ENCODE measurements at regions not wholly inside any gene's neighbourhood (a gene's known extent, or its start where the extent isn't known, plus 50 kb on each side); places are given as distances from the start of the nearest gene placed in this dataset.

DNA sequence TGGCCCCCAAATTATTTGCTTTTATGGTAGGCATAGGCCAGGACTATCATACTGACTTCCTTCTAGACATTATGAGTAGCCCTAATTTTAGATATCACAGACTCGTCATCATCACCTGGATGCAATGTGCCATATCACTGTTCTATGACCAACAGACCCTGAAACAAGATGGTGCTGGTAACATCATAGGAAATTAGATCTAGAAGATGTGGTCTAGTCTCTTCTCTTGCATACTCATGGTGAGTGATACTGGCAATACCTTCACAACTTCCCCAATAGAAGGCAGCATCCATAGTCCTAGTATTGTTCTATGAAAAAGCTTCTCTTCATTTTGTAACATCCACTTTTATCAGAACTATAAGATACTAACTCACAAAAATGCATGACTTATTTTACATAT lies 116.3 kb upstream of the ITGA4 start:
- in situ Hi-C loops (cut with MboI; ENCODE audit: low pct_ligation_motif_present in 1 of 4, low pct_unique_long_range_greater_than_20kb in 1 of 4, low sequenced_read_pairs in 3 of 4) (no loop called here), intact Hi-C loops (cut with DNase I; ENCODE audit: low total_unique reads) (no loop called here)
- Histone ChIP-seq H3K27ac (no peak overlapping the region), H3K4me1 (no peaks in the 10 kb centered on the region), H3K4me3 (no peak overlapping the region), H3K36me3 (no peaks in the 10 kb centered on the region), H3K27me3 (no peaks in the 10 kb centered on the region), H3K9me3 (no peaks in the 10 kb centered on the region)
- TF ChIP-seq, protein P1, sequence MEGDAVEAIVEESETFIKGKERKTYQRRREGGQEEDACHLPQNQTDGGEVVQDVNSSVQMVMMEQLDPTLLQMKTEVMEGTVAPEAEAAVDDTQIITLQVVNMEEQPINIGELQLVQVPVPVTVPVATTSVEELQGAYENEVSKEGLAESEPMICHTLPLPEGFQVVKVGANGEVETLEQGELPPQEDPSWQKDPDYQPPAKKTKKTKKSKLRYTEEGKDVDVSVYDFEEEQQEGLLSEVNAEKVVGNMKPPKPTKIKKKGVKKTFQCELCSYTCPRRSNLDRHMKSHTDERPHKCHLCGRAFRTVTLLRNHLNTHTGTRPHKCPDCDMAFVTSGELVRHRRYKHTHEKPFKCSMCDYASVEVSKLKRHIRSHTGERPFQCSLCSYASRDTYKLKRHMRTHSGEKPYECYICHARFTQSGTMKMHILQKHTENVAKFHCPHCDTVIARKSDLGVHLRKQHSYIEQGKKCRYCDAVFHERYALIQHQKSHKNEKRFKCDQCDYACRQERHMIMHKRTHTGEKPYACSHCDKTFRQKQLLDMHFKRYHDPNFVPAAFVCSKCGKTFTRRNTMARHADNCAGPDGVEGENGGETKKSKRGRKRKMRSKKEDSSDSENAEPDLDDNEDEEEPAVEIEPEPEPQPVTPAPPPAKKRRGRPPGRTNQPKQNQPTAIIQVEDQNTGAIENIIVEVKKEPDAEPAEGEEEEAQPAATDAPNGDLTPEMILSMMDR (IDR thresholded peaks at IDR 0.05) = no peak
- no peak for TF ChIP-seq EP300 (IDR thresholded peaks at IDR 0.05; ENCODE audit: low read depth)
- no peak for TF ChIP-seq POLR2A (IDR thresholded peaks at IDR 0.05)
- no peak for TF ChIP-seq POLR2AphosphoS5 (IDR thresholded peaks at IDR 0.05)
- WGBS, 2 donors (ENCODE audit: low coverage in 1 of 2) = 78 to 81% methylated on average over 1 of the region's 1 CpG
- DNase-seq = no peak

DNA sequence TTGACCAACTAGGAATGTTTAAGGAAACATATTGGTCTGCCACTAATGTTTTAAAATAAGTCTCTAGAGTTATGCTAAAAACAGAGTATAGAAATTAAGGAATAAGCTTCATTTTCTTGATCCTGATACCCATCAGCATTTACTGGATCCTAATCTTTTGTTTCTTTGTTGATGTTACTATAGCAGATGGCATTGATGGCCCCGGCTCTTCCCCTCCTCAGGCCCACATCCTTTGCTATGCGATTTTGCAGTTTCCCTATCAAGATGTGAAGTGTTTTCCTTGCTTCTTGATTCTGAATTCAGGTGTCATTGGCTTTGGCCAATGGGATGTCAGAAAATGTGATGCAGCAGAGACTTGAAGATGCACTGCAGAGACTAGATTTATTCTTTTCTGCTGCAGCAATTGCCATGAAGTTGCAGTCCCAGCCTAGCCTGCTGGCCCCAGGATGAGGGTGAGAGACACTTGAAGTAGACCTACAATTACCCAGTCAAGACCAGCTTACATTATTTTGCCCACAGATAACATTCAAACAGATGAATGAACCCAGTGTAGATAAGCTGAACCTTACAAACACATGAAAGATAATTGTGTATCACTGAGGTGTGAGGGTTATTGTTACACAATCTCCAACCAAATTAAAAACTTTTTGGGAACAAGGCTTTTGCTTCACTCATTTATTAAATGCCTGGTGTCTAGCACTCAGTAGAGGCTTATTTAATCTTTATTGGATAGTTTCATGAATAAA lies 115.2 kb upstream of the ITGA4 start:
- Histone ChIP-seq H3K9me3 (no peaks in the 10 kb centered on the region), H3K4me3 (no peak overlapping the region), H3K36me3 (no peaks in the 10 kb centered on the region), H3K27me3 (no peaks in the 10 kb centered on the region), H3K27ac (no peak overlapping the region), H3K4me1 (no peaks in the 10 kb centered on the region)
- no peak for TF ChIP-seq EP300 (IDR thresholded peaks at IDR 0.05; ENCODE audit: low read depth)
- TF ChIP-seq POLR2AphosphoS5 (IDR thresholded peaks at IDR 0.05) = no peak
- TF ChIP-seq POLR2A (IDR thresholded peaks at IDR 0.05) = no peak
- TF ChIP-seq, protein P1 (IDR thresholded peaks at IDR 0.05) = no peak
- no peak for DNase-seq
- in situ Hi-C loops (cut with MboI; ENCODE audit: low pct_ligation_motif_present in 1 of 4, low pct_unique_long_range_greater_than_20kb in 1 of 4, low sequenced_read_pairs in 3 of 4) = no loop called here
- WGBS, 2 donors (ENCODE audit: low coverage in 1 of 2) = 70 to 93% methylated on average over 2 of the region's 2 CpGs
- intact Hi-C loops (cut with DNase I; ENCODE audit: low total_unique reads) = no loop called here

DNA sequence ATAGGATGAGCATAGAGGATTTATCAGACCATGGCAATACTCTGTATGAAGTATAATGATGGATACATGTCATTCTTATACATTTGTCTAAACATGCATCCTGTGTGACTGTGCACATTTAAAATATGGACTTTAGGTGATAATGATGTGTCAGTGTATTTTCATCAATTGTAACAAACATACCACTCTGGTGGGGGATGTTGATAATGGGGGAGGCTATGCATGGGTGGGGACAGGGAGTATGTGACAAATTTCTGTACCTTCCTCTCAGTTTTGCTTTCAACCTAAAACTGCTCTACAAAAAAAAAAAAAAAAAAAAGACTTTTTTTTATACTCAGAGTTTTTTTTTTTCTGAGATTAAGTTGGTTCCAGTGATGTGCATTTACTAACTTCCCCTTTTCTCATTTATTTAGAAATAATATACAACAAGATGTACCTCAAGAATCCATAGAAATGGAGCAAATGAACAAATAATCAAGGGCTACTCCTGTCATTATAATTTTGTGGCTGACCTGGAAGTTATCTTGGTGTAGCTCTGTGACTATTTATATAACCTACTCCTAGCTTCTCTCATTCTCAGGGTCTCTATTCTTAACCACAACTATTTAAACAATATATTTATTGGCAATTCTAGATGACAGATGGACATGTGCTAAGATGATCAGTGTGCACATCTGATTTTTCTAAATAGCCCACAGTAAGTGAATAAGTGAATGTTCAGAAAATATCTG lies 108.9 kb upstream of the ITGA4 start:
- TF ChIP-seq EP300 (IDR thresholded peaks at IDR 0.05; ENCODE audit: low read depth) (no peak), POLR2AphosphoS5 (IDR thresholded peaks at IDR 0.05) (no peak), POLR2A (IDR thresholded peaks at IDR 0.05) (no peak)
- TF ChIP-seq, protein P1 (IDR thresholded peaks at IDR 0.05) = no peak
- in situ Hi-C loops (cut with MboI; ENCODE audit: low pct_ligation_motif_present in 1 of 4, low pct_unique_long_range_greater_than_20kb in 1 of 4, low sequenced_read_pairs in 3 of 4) (no loop called here), intact Hi-C loops (cut with DNase I; ENCODE audit: low total_unique reads) (no loop called here)
- Histone ChIP-seq H3K27ac (no peak overlapping the region), H3K36me3 (no peaks in the 10 kb centered on the region), H3K27me3 (no peaks in the 10 kb centered on the region), H3K4me3 (no peak overlapping the region), H3K9me3 (no peaks in the 10 kb centered on the region), H3K4me1 (no peaks in the 10 kb centered on the region)
- DNase-seq = no peak

DNA sequence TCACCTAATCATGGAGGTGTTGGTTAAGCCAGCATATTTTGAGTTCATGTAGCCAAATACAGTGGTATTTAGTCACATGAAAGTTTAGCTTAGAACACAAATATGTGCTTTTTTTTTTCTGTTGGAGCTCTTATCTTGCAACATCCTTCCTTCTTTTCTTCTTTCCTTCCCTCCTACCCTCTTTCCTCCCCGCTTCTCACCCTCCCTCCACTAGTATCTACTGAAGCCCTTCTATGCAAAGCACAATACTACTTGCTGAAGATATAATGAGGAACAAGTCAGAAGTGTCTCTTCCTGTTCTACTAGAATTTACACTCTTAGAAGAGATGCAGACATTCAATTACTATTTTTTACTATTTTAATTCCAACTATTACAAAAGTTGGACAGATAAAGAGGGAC lies 105.0 kb upstream of the ITGA4 start:
- intact Hi-C loops (cut with DNase I; ENCODE audit: low total_unique reads) (no loop called here), in situ Hi-C loops (cut with MboI; ENCODE audit: low pct_ligation_motif_present in 1 of 4, low pct_unique_long_range_greater_than_20kb in 1 of 4, low sequenced_read_pairs in 3 of 4) (no loop called here)
- WGBS, 2 donors (ENCODE audit: low coverage in 1 of 2) = 78 to 100% methylated on average over 1 of the region's 1 CpG
- no peaks in the 10 kb centered on the region for H3K4me1 ChIP-seq
- no peak overlapping the region for H3K27ac ChIP-seq
- TF ChIP-seq, protein P1 (IDR thresholded peaks at IDR 0.05) = no peak
- TF ChIP-seq POLR2AphosphoS5 (IDR thresholded peaks at IDR 0.05) (no peak), POLR2A (IDR thresholded peaks at IDR 0.05) (no peak), EP300 (IDR thresholded peaks at IDR 0.05; ENCODE audit: low read depth) (no peak)
- no peaks in the 10 kb centered on the region for H3K36me3 ChIP-seq
- no peak for DNase-seq
- no peaks in the 10 kb centered on the region for H3K27me3 ChIP-seq
- no peaks in the 10 kb centered on the region for H3K9me3 ChIP-seq
- H3K4me3 ChIP-seq = no peak overlapping the region
